Calu3 (cell line): ENCODE measurements at regions not wholly inside any gene's neighbourhood (a gene's known extent, or its start where the extent isn't known, plus 50 kb on each side); places are given as distances from the start of the nearest gene placed in this dataset.

Experiments used
- BruUV-seq: library from RNA; stranded (reverse); fragments of 400-500 nt; replicated peaks from 2 replicates; lab custom pipeline; 2021; lab: Mats Ljungman, UMichigan
- CTCF ChIA-PET: fragments of 300-600 bp; sonication (Branson Sonifier 250); formaldehyde crosslinking; loops from one replicate; lab custom pipeline; 2022; ENCODE audit warnings: antibody characterized with exemption; lab: Charles Lee
- DNase-seq: peaks from one replicate; pipeline ENCODE4 v3.0.0; 2022
- H3K27ac Mint-ChIP-seq: one replicate; pipeline ENCODE4 v1.8.0; 2022; ENCODE audit warnings: mixed read lengths; ENCODE audit not compliant: unreplicated experiment
- H3K27me3 Mint-ChIP-seq: one replicate; pipeline ENCODE4 v1.8.0; 2022; ENCODE audit warnings: mixed read lengths; ENCODE audit not compliant: unreplicated experiment
- H3K36me3 Mint-ChIP-seq: one replicate; pipeline ENCODE4 v1.8.0; 2022; ENCODE audit warnings: mild to moderate bottlenecking, moderate library complexity, mixed read lengths; ENCODE audit not compliant: insufficient read depth, unreplicated experiment
- H3K4me1 Mint-ChIP-seq: one replicate; pipeline ENCODE4 v1.8.0; 2022; ENCODE audit warnings: mild to moderate bottlenecking, low read depth, mixed read lengths; ENCODE audit not compliant: unreplicated experiment
- H3K4me3 Mint-ChIP-seq: one replicate; pipeline ENCODE4 v1.8.0; 2022; ENCODE audit warnings: mild to moderate bottlenecking, low read depth, moderate library complexity, mixed read lengths; ENCODE audit not compliant: unreplicated experiment
- H3K9me3 Mint-ChIP-seq: one replicate; pipeline ENCODE4 v1.8.0; 2022; ENCODE audit warnings: low read depth, mixed read lengths; ENCODE audit not compliant: unreplicated experiment
- intact Hi-C: fragments of 100-400 bp; cut with micrococcal nuclease; formaldehyde crosslinking; loops from one replicate; pipeline ENCODE4 v1.10.0; 2022; ENCODE audit not compliant: unreplicated experiment
- TF ChIP-seq, protein P1 (sequence below): fragments of 200-600 bp; IDR thresholded peaks from one replicate; pipeline ENCODE4 v1.8.0; 2022; ENCODE audit warnings: antibody characterized with exemption; ENCODE audit not compliant: unreplicated experiment

GRCh38 chr13:34303346-34303745 is 485.4 kb downstream of the RFC3 start:
- CTCF ChIA-PET: no interaction called here
- no peaks in the 10 kb centered on the region for H3K27me3 Mint-ChIP-seq
- intact Hi-C loops: no loop called here
- no peaks in the 10 kb centered on the region for H3K36me3 Mint-ChIP-seq
- TF ChIP-seq, protein P1, sequence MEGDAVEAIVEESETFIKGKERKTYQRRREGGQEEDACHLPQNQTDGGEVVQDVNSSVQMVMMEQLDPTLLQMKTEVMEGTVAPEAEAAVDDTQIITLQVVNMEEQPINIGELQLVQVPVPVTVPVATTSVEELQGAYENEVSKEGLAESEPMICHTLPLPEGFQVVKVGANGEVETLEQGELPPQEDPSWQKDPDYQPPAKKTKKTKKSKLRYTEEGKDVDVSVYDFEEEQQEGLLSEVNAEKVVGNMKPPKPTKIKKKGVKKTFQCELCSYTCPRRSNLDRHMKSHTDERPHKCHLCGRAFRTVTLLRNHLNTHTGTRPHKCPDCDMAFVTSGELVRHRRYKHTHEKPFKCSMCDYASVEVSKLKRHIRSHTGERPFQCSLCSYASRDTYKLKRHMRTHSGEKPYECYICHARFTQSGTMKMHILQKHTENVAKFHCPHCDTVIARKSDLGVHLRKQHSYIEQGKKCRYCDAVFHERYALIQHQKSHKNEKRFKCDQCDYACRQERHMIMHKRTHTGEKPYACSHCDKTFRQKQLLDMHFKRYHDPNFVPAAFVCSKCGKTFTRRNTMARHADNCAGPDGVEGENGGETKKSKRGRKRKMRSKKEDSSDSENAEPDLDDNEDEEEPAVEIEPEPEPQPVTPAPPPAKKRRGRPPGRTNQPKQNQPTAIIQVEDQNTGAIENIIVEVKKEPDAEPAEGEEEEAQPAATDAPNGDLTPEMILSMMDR: no peak
- no TSS peak for BruUV-seq
- peaks cover 23% of the 10 kb centered on the region for H3K4me1 Mint-ChIP-seq
- DNase-seq: no peak
- H3K9me3 Mint-ChIP-seq: peaks cover 2% of the 10 kb centered on the region
- no peak overlapping the region for H3K4me3 Mint-ChIP-seq
- no peak overlapping the region for H3K27ac Mint-ChIP-seq

GRCh38 chr13:34307607-34308006 is 489.7 kb downstream of the RFC3 start:
- TF ChIP-seq, protein P1: no peak
- no peak for DNase-seq
- peaks cover 2% of the 10 kb centered on the region for H3K9me3 Mint-ChIP-seq
- H3K4me3 Mint-ChIP-seq: no peak overlapping the region
- H3K27me3 Mint-ChIP-seq: no peaks in the 10 kb centered on the region
- BruUV-seq: no TSS peak
- CTCF ChIA-PET: no interaction called here
- no peak overlapping the region for H3K27ac Mint-ChIP-seq
- H3K4me1 Mint-ChIP-seq: no peaks in the 10 kb centered on the region
- intact Hi-C loops: no loop called here
- H3K36me3 Mint-ChIP-seq: no peaks in the 10 kb centered on the region

DNA sequence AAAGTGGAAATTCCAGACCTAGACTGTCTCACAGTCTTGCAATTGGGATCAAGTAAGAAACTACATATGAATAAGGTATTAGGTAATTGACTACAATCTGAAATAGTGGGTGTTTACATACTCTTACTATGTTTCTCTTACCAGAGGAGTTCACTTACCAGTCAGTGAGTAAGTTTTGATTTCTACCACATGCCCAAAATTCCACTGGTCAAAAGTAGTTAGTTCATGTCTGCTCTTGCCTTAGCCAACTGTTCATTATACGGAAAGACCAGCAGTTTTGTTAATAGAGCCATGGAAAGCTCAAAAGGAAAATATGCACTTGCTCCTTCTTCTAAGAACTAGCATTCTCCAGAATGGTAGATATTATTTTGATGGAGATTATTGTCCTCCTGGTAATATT is 490.8 kb downstream of the RFC3 start:
- no peaks in the 10 kb centered on the region for H3K4me1 Mint-ChIP-seq
- H3K27me3 Mint-ChIP-seq: no peaks in the 10 kb centered on the region
- H3K9me3 Mint-ChIP-seq: peaks cover 2% of the 10 kb centered on the region
- H3K4me3 Mint-ChIP-seq: no peak overlapping the region
- CTCF ChIA-PET: interaction anchor here (0.7 kb wide), 1 partner anchor 235 kb away, joined by 3 read pairs; no protein-coding TSS in a partner anchor
- DNase-seq: no peak
- H3K27ac Mint-ChIP-seq: no peak overlapping the region
- TF ChIP-seq, protein P1: no peak
- H3K36me3 Mint-ChIP-seq: no peaks in the 10 kb centered on the region
- BruUV-seq: no TSS peak
- intact Hi-C loops: no loop called here

DNA sequence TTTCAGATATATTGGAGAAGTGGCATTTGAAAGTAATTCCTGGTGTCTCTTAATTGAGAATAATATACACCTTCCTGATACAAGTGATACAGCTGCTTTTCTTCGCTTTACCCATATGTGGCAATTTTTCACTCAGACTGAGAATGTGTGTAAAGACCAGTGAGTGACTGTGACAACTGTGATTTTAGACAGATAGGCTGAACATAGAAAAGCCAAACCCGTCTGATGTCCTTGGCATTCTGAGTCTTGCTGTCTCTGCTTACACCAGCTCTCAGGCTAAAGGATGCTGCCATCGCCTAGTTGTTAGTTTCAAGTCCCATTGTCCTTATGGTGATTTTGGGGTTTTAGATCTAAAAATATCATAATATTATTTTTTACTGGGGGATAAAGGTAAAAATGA is 492.6 kb downstream of the RFC3 start:
- no peak overlapping the region for H3K27ac Mint-ChIP-seq
- TF ChIP-seq, protein P1: no peak
- H3K4me3 Mint-ChIP-seq: no peak overlapping the region
- H3K36me3 Mint-ChIP-seq: no peaks in the 10 kb centered on the region
- no peaks in the 10 kb centered on the region for H3K27me3 Mint-ChIP-seq
- intact Hi-C loops: no loop called here
- no peaks in the 10 kb centered on the region for H3K9me3 Mint-ChIP-seq
- no TSS peak for BruUV-seq
- CTCF ChIA-PET: no interaction called here
- no peaks in the 10 kb centered on the region for H3K4me1 Mint-ChIP-seq
- DNase-seq: no peak
